Ammon's horn (tissue), 1 donor: ENCODE measurements at regions not wholly inside any gene's neighbourhood (a gene's known extent, or its start where the extent isn't known, plus 50 kb on each side); places are given as distances from the start of the nearest gene placed in this dataset.

Source experiments
- DNase-seq: peaks from one replicate; pipeline ENCODE4 v3.0.0-alpha.2; 2016; ENCODE audit warnings: low spot score

- no peak for DNase-seq
Observed at GRCh38 chr6:133583907-133584427, 304.9 kb upstream of the TCF21 start.

GRCh38 chr6:133584823-133585222 lies 304.1 kb upstream of the TCF21 start:
- DNase-seq, result no peak

DNA sequence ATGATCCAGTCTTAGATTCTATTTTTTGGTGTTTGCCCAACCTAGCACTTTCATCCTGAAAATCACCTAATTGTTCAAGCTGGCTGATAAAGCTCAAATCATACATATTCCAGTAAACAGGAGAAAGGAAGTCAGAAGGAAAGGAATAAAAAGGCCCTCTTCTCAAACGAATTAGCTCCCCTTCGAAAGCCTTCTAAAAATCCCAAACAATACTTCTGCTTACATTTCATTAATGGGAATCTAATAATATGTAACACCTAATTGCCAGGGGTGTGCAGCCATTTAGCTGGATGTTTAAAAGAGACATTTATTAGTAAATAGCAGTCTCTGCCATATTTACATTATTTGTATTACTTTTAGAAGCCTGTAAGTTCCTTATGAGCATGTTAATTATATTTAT lies 302.9 kb upstream of the TCF21 start:
- DNase-seq, result no peak

DNA sequence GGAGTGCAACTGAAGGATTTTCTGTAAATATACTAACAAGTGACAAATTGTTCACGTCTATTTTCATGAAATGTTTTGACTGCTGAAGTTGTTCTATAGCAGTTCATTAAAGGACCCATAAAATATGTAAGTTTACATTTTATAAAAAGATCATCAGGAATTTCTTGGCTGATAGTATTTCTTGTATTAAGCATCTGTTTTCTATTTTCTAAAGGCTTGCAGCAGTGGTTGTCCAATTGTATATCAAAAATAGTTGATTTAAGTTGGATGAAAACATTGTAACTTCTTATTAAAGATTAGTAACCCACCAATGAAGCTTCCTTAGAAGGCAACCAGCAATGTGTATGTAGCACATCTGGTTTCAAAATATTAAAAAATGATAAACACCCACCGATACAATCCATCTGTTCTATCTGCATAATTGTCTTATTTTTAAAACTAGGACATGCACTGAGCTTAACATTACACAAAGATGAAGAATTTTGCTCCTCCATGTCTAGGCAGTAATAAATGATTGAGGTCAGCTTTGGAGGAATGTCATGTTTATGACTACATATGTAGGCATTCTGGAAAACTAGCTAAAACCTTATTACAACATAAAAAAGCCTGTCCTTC lies 301.3 kb upstream of the TCF21 start:
- DNase-seq, result no peak

DNA sequence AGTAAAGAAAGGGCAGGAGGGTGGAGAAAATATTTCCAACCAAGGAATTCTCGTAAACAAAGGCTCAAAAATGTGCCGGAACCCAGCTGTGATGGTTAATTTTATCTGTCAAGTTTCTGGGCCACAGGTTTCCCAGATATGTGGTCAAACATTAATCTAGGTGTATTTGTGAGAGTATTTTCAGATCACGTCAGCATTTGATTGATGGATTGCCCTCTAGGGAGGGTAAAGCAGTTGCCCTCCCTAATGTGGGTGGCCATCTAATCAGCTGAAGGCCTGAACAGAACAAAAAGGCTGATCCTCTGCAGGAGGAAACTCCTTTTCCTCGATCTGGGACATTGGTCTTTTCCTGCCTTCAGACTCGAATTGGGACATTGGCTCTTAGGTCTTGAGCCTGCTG lies 298.7 kb upstream of the TCF21 start:
- DNase-seq, result no peak

DNA sequence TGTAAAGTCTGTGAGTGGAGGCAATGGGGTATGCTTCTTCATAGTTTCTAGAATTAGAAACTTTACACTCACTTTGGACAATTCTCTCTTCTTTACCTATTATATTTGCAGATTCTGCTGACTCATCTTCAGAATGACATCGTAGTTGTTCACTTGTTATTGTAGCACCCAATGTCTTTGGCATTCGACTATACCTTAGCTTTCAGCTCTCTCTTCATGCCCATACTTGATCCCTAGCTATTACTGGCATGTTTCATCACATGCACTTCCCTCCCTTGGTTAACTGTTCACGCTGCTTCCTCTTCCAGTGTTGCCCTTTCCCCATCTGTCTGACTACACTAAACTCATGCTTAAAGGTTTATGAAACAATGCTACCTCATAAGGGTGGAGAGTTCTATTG lies 298.1 kb upstream of the TCF21 start:
- no peak for DNase-seq

DNA sequence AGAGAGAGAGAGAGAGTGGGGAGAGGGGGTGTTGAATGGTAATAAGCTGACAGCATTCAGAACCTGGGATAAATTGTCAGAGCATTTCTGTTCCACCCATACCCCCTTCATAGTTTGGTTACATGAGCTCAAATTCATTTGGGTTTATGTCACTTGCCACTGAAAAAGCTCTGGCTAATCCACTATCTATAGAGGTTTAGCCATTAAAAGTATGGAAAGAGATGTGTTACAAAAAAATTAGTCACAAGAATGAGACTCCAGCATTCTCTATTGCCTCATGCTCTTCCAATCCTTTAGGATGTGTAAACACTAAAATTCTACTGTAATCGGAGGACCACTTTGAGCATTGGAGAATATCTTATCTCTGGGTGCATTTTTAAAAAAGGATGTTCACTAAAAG lies 297.6 kb upstream of the TCF21 start:
- DNase-seq, result no peak

DNA sequence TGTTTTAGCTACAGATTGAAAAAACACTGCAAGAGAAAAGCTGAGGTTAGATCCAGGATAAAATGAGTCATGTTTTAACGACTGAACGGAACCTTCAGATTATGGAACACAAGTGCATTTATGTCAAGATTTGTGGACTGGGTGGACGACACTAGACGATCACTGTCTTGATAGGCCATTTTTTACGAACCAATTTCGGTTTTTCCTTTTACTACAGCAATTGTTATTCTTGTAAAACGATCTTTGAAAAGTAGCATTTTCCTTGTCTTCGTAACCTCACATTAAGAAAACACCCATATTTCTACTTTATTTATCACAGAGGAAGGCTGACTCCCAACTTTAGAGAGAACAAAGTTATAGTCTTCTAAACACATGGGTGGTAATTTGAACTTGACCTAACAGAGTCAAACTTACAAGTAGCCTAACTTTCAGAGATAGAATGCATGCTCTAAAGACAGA lies 294.2 kb upstream of the TCF21 start:
- no peak for DNase-seq

GRCh38 chr6:133595111-133595761 lies 293.7 kb upstream of the TCF21 start:
- no peak for DNase-seq

GRCh38 chr6:133606852-133607251 lies 282.1 kb upstream of the TCF21 start:
- DNase-seq, result no peak

DNA sequence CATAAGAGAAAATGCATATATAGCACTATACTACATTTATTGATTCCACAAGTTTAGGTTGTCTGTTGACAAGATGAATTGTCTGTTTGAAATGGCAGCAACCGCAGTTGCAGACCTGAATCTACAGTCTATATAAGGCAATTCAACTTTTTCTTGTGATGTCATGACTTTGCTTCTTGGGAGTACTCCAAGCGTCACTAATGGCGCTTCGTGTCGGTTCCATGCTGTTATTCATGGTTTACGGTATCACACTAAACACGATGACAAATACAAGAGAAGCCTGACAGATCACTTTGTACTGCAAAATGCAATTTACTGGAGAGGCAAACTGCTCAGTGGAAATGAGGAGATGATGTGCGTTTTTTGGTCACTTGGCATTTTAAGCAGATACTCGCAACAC lies 280.3 kb upstream of the TCF21 start:
- DNase-seq, result no peak

DNA sequence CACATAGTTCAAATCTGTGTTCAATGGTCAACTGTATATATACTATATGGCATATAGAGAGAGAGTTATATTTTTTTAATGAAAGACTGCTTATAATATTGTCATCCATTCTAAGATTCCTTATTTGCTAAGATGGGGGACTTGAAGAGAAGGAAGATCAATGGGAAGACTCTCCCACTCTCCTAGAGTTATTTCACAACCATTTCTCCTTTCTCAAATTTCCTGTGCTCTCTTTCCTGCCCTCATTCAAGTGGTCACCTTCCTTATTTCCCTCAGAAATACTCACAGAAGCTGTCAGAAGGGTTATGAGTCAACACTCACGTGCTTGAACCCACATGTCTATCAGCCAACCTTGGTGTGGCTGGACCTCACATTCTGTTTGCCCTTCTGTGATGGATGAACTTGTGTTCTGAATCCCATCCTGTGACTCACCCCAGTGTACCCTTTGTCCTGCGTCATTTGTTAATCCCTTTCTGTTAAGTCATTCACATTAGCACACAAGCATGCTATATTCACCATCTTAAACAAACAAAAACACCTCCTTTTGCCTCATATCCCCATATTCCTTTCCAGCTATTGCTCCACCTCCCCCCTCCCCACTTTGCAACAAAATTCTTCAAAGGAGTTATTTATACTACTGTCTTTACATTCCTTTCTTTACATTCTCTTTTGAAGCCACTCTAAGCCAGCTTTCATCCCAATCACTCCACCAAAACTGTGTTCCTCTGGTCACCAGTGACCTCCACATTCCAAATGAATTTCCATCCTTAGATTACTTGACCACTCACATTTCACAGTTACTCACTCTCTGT lies 279.3 kb upstream of the TCF21 start:
- DNase-seq, result no peak

DNA sequence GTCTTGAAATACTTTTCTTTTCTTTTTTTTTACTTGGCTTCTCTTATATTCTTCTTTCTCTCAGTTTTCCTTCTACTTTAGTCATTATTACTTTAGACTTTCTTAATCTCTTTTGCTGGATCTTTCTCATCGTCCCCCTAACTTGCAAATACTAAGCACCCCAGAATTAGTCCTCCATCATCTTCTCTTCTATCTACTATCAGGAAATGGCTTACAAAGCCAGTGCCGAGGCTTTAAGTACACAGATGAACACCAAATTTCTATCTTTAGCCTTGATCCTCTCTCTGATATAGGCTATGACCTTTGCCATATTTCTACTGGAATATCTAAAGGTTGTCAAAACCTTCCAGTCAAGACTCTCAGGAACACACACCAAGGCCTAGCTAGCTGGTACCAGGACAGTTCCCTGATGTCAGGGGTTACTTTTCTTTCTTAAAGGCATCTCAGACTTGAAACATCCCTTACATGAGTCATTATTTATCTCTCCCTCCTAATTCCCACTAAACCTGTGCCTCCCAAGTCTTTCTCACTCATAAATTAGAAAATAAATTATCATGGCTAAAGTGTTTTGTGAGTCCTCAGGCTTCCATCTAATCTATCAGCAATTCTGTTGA lies 278.6 kb upstream of the TCF21 start:
- no peak for DNase-seq

- DNase-seq, result no peak
Observed at GRCh38 chr6:133610971-133611370, 277.9 kb upstream of the TCF21 start.

GRCh38 chr6:133612459-133612858 lies 276.5 kb upstream of the TCF21 start:
- no peak for DNase-seq

DNA sequence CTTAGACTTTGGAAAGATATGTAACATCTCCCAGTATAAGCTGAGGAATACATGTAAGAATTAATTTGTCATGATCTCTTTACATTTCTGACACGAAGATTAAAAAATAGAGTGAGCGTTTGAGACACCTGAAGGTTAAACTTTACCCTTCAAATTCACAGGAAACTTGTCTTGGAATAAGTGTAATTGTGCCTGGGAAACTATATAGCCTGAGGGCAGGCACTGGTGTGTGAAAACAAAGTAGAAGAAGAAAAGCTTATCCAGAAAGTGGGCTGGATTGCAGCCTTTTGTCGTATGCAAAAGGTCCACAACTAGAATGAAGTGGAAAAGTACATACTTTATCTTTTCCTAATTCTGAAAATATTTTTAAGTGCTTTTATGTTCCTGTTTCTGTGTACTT lies 275.7 kb upstream of the TCF21 start:
- DNase-seq, result no peak

- no peak for DNase-seq
Observed at GRCh38 chr6:133621751-133622150, 267.2 kb upstream of the TCF21 start.

DNA sequence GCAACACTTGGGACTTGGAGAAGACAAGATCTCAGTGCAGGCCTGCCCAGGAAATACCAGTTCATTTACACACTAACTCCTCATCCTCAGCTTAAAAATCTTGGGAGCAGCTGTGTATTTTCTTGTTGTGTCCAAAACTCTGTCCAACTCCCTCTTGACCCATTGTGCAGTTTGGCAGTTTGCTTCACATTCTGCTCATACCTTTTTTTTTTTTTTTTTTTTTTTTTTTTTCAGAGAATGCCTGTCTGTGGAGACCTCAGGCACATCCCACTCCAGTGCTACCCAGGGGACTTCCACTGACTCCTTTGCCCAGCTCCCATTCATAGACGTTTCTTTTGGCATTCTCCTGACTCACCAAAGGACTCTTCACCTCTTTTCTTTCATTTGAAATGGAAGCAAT lies 265.8 kb upstream of the TCF21 start:
- DNase-seq, result no peak

GRCh38 chr6:133623621-133624020 lies 265.3 kb upstream of the TCF21 start:
- no peak for DNase-seq

- DNase-seq, result no peak
Observed at GRCh38 chr6:133626096-133626666, 262.7 kb upstream of the TCF21 start.

DNA sequence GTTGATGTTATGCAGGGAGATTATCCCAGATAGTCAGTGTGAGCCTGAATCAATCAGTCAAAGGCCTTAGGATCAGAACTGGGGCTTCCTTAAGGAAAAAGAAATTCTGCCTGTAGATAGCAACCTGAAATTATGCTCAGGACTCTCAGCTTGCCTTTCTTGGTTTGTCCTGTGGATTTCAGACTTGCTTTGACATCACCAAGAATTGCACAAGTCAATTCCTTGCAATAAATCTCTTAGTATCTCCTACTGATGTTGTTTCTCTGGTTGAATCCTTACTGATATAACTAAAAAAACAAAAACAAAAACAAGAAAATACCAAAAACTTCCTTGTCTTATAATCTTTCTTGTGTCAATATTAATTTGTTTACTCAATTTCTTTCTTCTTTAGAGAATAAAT lies 258.9 kb upstream of the TCF21 start:
- no peak for DNase-seq

DNA sequence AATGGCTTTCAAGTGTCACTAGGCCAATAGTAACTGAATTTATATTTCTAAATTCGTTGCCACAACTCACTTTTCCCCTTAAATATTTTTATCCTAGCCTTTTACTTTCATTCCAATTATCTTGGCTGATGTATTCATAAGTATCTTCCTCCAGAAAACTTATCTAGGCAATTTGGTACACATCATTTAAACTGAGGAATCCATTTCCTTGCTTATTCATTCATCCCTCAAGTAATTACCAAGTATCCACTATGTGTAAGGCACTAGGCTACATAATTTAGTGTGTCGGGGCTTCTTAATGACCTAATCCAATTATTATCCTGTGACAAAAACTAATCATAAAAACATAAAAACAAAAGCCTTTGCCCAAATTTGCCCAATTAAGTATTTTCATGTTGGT lies 258.3 kb upstream of the TCF21 start:
- DNase-seq, result no peak
